NCI-H2227 treated with DMSO at 0.1 percent for 48 hours (cell line): ENCODE measurements at regions not wholly inside any gene's neighbourhood (a gene's known extent, or its start where the extent isn't known, plus 50 kb on each side); places are given as distances from the start of the nearest gene placed in this dataset.
"Not testable (repeated sequence)": the region's sequence is repeated elsewhere in the genome, so short reads cannot be mapped to it uniquely, and the experiment has no call there.

Experiments used
- DNase-seq: peaks from one replicate; lab custom pipeline; 2025; lab: John Stamatoyannopoulos, UW

DNA sequence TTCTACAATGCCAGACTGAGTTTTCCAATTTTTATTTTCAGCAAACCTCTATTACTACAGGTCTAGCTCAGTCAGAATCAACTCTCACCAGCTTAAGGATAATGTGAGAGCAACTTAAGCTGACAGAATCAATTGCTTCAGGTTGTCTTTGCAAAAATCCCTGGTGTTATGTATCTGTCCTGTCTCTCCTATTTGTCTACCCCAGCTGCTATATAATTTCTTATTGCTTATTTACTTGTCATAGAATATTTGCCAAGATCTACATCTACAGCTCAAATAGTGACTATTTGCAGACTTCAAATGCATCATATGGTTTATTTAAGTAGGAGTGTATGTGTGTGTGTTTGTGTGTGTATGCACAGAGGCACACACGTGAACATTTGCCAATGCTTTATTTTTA lies 54.1 kb downstream of the FOXG1 start:
- no peak for DNase-seq

DNA sequence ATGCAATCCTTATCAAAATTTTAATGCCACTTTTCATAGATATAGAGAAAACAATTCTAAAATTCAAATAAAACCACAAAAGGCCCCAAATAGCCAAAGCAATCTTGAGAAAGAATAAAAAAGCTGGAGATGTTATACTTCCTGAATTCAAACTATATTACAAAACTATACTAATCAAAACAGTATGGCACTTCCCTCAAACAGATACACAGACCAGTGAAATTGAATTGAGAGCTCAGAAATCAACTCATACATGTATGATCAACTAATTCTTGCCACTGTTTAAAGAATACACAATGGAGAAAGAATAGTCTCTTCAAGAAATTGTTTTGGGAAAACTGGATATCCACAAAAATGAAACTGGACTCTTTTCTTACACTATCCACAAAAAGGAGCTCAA lies 55.4 kb downstream of the FOXG1 start:
- DNase-seq = no peak

GRCh38 chr14:28823245-28823644 lies 56.7 kb downstream of the FOXG1 start:
- DNase-seq = no peak

- no peak for DNase-seq
Observed at GRCh38 chr14:28830115-28830534, 63.5 kb downstream of the FOXG1 start.

DNA sequence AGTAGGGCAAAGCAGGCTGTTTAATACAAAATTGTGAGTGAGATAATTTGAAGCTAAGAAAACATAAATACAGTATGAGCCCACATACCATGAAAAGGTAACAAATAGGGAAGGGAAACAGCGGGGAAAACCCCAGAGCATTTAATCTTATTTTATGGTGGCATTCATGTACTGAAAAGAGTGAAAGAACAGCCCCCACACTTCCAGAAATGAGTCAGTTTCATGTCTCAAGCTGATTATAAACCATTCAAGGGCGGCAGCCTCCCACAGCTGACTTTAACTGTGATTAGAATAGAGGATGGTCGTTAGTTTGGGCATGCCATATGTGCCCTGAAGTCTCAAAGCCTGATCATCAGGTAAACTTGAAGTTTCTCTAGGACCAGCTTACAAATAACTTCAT lies 64.5 kb downstream of the FOXG1 start:
- no peak for DNase-seq

DNA sequence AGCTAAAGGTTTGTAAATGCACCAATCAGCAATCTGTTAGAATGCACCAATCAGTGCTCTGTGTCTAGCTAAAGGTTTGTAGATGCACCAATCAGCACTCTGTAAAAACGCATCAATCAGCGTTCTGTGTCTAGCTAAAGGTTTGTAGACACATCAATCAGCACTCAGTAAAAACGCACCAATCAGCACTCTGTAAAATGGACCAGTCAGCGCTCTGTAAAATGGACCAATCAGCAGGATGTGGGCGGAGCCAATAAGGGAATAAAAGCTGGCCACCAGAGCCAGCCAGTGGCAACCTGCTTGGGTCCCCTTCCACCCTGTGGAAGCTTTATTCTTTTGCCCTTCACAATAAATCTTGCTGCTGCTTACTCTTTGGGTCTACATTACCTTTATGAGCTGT lies 76.0 kb downstream of the FOXG1 start:
- DNase-seq = not testable (repeated sequence)

- DNase-seq = no peak
Observed at GRCh38 chr14:28867571-28867970, 101.0 kb downstream of the FOXG1 start.

- no peak for DNase-seq
Observed at GRCh38 chr14:28870033-28870564, 103.5 kb downstream of the FOXG1 start.

GRCh38 chr14:28875934-28876571 lies 109.5 kb downstream of the FOXG1 start:
- peak; percentile 87 for DNase-seq

GRCh38 chr14:28876572-28876945 lies 110.0 kb downstream of the FOXG1 start:
- peak; percentile 87 for DNase-seq

DNA sequence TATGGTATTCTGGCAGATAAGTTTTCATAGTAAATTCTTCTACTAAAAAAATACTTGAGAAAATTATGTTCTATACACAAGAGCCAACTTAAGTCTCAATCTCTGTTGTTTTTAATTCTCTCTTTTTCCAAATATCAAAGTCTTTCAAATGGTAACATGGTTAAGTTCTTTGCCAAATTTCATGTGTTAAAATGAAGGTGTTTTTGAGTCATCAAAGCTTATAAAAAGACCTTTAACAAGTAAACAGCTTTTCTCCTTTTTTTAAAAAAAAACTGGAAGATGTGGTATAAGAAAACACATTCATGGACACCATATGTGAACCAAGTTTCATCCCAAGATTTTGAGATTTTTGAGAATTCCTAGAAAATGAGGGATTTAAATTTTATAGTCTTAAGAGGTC lies 111.3 kb downstream of the FOXG1 start:
- no peak for DNase-seq

- DNase-seq = peak; percentile 81
Observed at GRCh38 chr14:28879573-28879996, 113.0 kb downstream of the FOXG1 start.

GRCh38 chr14:28886940-28887339 lies 120.4 kb downstream of the FOXG1 start:
- DNase-seq = no peak

GRCh38 chr14:28895389-28895788 lies 128.8 kb downstream of the FOXG1 start:
- no peak for DNase-seq

- no peak for DNase-seq
Observed at GRCh38 chr14:28896337-28896736, 129.8 kb downstream of the FOXG1 start.

- DNase-seq = no peak
Observed at GRCh38 chr14:28901631-28902030, 135.0 kb downstream of the FOXG1 start.

- no peak for DNase-seq
Observed at GRCh38 chr14:28902930-28903329, 136.3 kb downstream of the FOXG1 start.

GRCh38 chr14:28911521-28911920 lies 144.9 kb downstream of the FOXG1 start:
- no peak for DNase-seq

- no peak for DNase-seq
Observed at GRCh38 chr14:28913056-28913455, 146.5 kb downstream of the FOXG1 start.

GRCh38 chr14:28926122-28926521 lies 159.5 kb downstream of the FOXG1 start:
- DNase-seq = no peak

DNA sequence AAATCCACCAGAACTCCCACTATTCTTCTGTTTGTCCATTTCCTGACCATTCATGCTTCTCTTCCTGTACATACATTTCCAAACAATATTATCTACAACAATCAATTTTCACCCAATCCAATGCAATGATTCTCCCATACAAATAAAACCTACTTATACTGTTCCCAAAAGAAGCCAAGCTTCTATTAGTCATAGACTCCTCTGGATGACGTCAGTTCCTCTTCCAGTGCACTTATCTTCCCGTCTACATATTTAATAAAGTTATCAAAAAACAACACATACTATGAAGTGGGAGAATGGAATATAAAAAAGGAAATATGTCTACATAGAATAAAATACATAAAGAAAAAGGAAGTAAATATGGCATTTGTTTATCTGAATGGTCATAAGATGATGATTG lies 165.4 kb downstream of the FOXG1 start:
- no peak for DNase-seq

- DNase-seq = no peak
Observed at GRCh38 chr14:28936601-28937000, 170.0 kb downstream of the FOXG1 start.

DNA sequence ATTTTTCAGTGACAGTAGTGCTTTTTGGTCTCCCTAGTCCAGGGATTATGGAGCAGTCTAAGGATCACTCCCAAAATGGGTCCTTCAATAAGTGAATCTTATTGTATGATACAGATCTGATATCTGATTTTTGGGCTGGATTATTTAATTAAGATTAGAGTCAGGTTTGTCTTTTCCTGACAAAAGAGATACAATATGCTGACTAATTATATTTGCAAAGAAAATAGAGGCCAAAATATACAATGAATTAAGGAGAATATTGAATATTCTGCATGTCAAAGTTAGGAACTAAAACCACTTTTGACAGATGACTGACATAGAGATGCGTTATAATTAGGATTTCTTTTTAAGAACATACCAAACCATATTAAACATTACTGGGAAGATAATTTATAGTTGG lies 175.2 kb downstream of the FOXG1 start:
- no peak for DNase-seq

GRCh38 chr14:28944605-28945004 lies 178.0 kb downstream of the FOXG1 start:
- DNase-seq = no peak
